Right atrium auricular region (tissue), 2 donors: ENCODE measurements at regions not wholly inside any gene's neighbourhood (a gene's known extent, or its start where the extent isn't known, plus 50 kb on each side); places are given as distances from the start of the nearest gene placed in this dataset.

Experiments used
- DNase-seq: peaks from one replicate; pipeline ENCODE4 v3.0.0-alpha.2; 2019; ENCODE audit warnings: low spot score
- H3K27ac ChIP-seq, 2 donors: fragments of 200-600 bp; sonication (generic); 1 replicate in 1 of 2; 2 replicates in 1 of 2; pipeline ENCODE4 v1.5.1; 2016 to 2019
- H3K27me3 ChIP-seq, 2 donors: fragments of 200-600 bp; sonication (generic); one replicate each; pipeline versions ENCODE4 v1.5.1 to v1.6.0; 2017 to 2019
- H3K36me3 ChIP-seq: fragments of 200-600 bp; sonication (generic); one replicate; pipeline ENCODE4 v1.5.1; 2016
- H3K4me1 ChIP-seq, 2 donors: fragments of 200-600 bp; sonication (generic); one replicate each; pipeline versions ENCODE4 v1.5.1 to v1.6.0; 2017 to 2019
- H3K4me3 ChIP-seq, 2 donors: fragments of 200-600 bp; sonication (generic); 1 replicate in 1 of 2; 2 replicates in 1 of 2; pipeline ENCODE4 v1.5.1; 2017 to 2019; ENCODE audit warnings: mild to moderate bottlenecking in 1 of 2, moderate library complexity in 1 of 2
- H3K9me3 ChIP-seq, 2 donors: fragments of 200-600 bp; sonication (generic); one replicate each; pipeline ENCODE4 v1.5.1; 2019
- TF ChIP-seq, protein P1 (sequence below), 2 donors: fragments of 200-600 bp; sonication (generic); IDR thresholded peaks; one replicate each; pipeline ENCODE4 v1.5.1; 2019; ENCODE audit warnings: antibody characterized with exemption in 2 of 2

DNA sequence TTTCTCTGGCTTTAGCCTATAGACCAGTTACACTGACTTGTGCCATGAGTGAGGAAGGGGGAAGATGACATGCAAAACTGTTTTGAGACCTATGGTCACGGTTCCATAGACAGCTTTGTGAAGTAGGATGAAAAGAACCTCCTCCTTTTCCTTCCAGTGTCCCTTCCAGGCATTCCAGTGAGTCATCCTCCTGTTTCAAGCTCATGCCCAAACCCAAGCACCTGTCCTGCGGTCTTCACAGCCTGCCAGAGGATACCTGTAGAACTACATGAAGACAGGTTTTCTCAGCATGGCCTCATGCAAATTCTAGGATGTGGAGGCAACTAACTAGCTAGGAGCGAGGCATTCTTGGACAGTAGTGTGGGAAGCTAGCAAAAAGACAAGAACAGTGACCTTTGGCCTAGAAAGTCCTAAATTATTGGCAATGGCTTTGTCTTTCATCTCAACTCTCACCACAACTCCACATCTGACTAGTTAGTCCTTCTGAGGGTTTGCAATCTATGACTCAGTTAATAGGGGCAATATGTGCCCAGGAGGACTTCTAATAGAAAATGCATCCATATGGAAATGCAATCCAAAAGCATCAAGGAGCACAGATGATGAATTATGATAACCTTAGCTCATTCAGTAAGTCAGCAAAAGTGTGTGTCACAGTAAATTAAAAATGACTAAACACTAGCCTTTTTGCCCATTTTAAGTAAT, 154.7 kb downstream of the RBM43 start:
- no peaks in the 10 kb centered on the region for H3K4me1 ChIP-seq
- H3K4me3 ChIP-seq: no peak overlapping the region
- no peaks in the 10 kb centered on the region for H3K36me3 ChIP-seq
- H3K27ac ChIP-seq: no peak overlapping the region
- H3K27me3 ChIP-seq: no peaks in the 10 kb centered on the region
- TF ChIP-seq, protein P1, sequence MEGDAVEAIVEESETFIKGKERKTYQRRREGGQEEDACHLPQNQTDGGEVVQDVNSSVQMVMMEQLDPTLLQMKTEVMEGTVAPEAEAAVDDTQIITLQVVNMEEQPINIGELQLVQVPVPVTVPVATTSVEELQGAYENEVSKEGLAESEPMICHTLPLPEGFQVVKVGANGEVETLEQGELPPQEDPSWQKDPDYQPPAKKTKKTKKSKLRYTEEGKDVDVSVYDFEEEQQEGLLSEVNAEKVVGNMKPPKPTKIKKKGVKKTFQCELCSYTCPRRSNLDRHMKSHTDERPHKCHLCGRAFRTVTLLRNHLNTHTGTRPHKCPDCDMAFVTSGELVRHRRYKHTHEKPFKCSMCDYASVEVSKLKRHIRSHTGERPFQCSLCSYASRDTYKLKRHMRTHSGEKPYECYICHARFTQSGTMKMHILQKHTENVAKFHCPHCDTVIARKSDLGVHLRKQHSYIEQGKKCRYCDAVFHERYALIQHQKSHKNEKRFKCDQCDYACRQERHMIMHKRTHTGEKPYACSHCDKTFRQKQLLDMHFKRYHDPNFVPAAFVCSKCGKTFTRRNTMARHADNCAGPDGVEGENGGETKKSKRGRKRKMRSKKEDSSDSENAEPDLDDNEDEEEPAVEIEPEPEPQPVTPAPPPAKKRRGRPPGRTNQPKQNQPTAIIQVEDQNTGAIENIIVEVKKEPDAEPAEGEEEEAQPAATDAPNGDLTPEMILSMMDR (IDR thresholded peaks at IDR 0.05): no peak
- H3K9me3 ChIP-seq: no peaks in the 10 kb centered on the region
- no peak for DNase-seq

GRCh38 chr2:151103551-151103950, 158.1 kb downstream of the RBM43 start:
- Histone ChIP-seq H3K4me1 (no peaks in the 10 kb centered on the region), H3K27ac (no peak overlapping the region), H3K4me3 (no peak overlapping the region), H3K9me3 (no peaks in the 10 kb centered on the region), H3K27me3 (no peaks in the 10 kb centered on the region), H3K36me3 (no peaks in the 10 kb centered on the region)
- no peak for DNase-seq
- TF ChIP-seq, protein P1 (IDR thresholded peaks at IDR 0.05): no peak

GRCh38 chr2:151102226-151102625, 159.4 kb downstream of the RBM43 start:
- no peak overlapping the region for H3K27ac ChIP-seq
- no peaks in the 10 kb centered on the region for H3K9me3 ChIP-seq
- no peaks in the 10 kb centered on the region for H3K36me3 ChIP-seq
- TF ChIP-seq, protein P1 (IDR thresholded peaks at IDR 0.05): no peak
- no peaks in the 10 kb centered on the region for H3K4me1 ChIP-seq
- H3K4me3 ChIP-seq: no peak overlapping the region
- DNase-seq: no peak
- no peaks in the 10 kb centered on the region for H3K27me3 ChIP-seq

GRCh38 chr2:151098841-151099240, 162.8 kb downstream of the RBM43 start:
- Histone ChIP-seq H3K4me1 (no peaks in the 10 kb centered on the region), H3K4me3 (no peak overlapping the region), H3K36me3 (no peaks in the 10 kb centered on the region), H3K27me3 (no peaks in the 10 kb centered on the region), H3K27ac (no peak overlapping the region), H3K9me3 (no peaks in the 10 kb centered on the region)
- DNase-seq: no peak
- TF ChIP-seq, protein P1 (IDR thresholded peaks at IDR 0.05): no peak

- no peaks in the 10 kb centered on the region for H3K9me3 ChIP-seq
- H3K4me3 ChIP-seq: no peak overlapping the region
- no peaks in the 10 kb centered on the region for H3K36me3 ChIP-seq
- TF ChIP-seq, protein P1 (IDR thresholded peaks at IDR 0.05): no peak
- H3K4me1 ChIP-seq: no peaks in the 10 kb centered on the region
- H3K27ac ChIP-seq: no peak overlapping the region
- no peaks in the 10 kb centered on the region for H3K27me3 ChIP-seq
- no peak for DNase-seq
Measured at GRCh38 chr2:151097895-151098294, 163.8 kb downstream of the RBM43 start.

DNA sequence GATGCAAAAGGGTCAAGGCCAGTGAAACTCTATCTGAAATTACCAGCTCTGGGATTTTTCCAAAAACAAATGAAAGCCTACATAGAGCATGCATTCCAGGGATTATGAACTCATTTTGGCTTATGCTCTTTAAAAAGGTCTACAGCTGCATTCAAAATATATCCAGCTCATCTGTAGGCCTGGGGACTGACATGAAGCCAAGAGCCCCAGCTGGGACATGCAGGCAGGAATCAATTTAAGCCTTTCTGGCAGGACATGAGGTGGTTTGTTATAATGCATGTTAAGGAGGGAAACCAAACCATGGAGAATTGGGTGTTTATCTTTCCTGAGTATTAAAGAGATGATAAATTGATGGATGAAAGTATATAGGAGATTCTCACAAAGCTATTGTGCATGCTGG, 164.5 kb downstream of the RBM43 start:
- H3K4me3 ChIP-seq: no peak overlapping the region
- no peaks in the 10 kb centered on the region for H3K9me3 ChIP-seq
- H3K27me3 ChIP-seq: no peaks in the 10 kb centered on the region
- H3K36me3 ChIP-seq: no peaks in the 10 kb centered on the region
- TF ChIP-seq, protein P1 (IDR thresholded peaks at IDR 0.05): no peak
- DNase-seq: no peak
- H3K27ac ChIP-seq: no peak overlapping the region
- H3K4me1 ChIP-seq: no peaks in the 10 kb centered on the region
